ENCODE measurements at regions not wholly inside any gene's neighbourhood (a gene's known extent, or its start where the extent isn't known, plus 50 kb on each side); places are given as distances from the start of the nearest gene placed in this dataset.
A peak's percentile ranks its signal among the peaks of the same experiment; 100 is the strongest.

GRCh38 chr2:79327460-79327859, 167.9 kb upstream of the REG3A start:
- no peak for FAIRE-seq

GRCh38 chr2:79320871-79321270, 161.3 kb upstream of the REG3A start:
- no peak for FAIRE-seq

- no peak for FAIRE-seq
Observed at GRCh38 chr2:79294994-79295393, 135.4 kb upstream of the REG3A start.

- no peak for FAIRE-seq
Observed at GRCh38 chr2:79292958-79293315, 133.4 kb upstream of the REG3A start.

- FAIRE-seq = no peak
Observed at GRCh38 chr2:79292239-79292957, 132.8 kb upstream of the REG3A start.

GRCh38 chr2:79275863-79276262, 116.3 kb upstream of the REG3A start:
- FAIRE-seq = no peak

- FAIRE-seq = no peak
Observed at GRCh38 chr2:79275197-79275596, 115.6 kb upstream of the REG3A start.

GRCh38 chr2:79272616-79273015, 113.1 kb upstream of the REG3A start:
- no peak for FAIRE-seq

- no peak for FAIRE-seq
Observed at GRCh38 chr2:79271456-79271855, 111.9 kb upstream of the REG3A start.

GRCh38 chr2:79260848-79261247, 101.3 kb upstream of the REG3A start:
- no peak for FAIRE-seq

- FAIRE-seq = no peak
Observed at GRCh38 chr2:79259959-79260358, 100.4 kb upstream of the REG3A start.

- no peak for FAIRE-seq
Observed at GRCh38 chr2:79259296-79259695, 99.7 kb upstream of the REG3A start.

GRCh38 chr2:79253243-79253774, 93.8 kb upstream of the REG3A start:
- no peak for FAIRE-seq

- FAIRE-seq = no peak
Observed at GRCh38 chr2:79250656-79251055, 91.1 kb upstream of the REG3A start.

GRCh38 chr2:79248776-79249175, 89.2 kb upstream of the REG3A start:
- no peak for FAIRE-seq

- FAIRE-seq = no peak
Observed at GRCh38 chr2:79235135-79235534, 75.6 kb upstream of the REG3A start.

- no peak for FAIRE-seq
Observed at GRCh38 chr2:79223539-79223938, 64.0 kb upstream of the REG3A start.

- FAIRE-seq = peak; percentile 53
Observed at GRCh38 chr2:79219383-79219988, 59.9 kb upstream of the REG3A start.

- no peak for FAIRE-seq
Observed at GRCh38 chr2:79210274-79210917, 50.8 kb upstream of the REG3A start.

Data from colon (tissue), 2 donors.